ENCODE measurements at regions not wholly inside any gene's neighbourhood (a gene's known extent, or its start where the extent isn't known, plus 50 kb on each side); places are given as distances from the start of the nearest gene placed in this dataset.

- DNase-seq (ENCODE audit: low read depth, low spot score): no peak
- no peak for ATAC-seq
- Histone ChIP-seq H3K9me3 (ENCODE audit: control insufficient read depth in 1 of 2, insufficient read depth in 1 of 2, low read depth in 1 of 2, low read length in 2 of 2) (no peaks in the 10 kb centered on the region), H3K9me2 (ENCODE audit: insufficient read depth) (no peaks in the 10 kb centered on the region), H3K4me1 (ENCODE audit: control insufficient read depth in 1 of 2, insufficient read depth in 2 of 2, low read length in 2 of 2) (peaks cover 23 to 77% of the 10 kb centered on the region in 2 experiments), H3K4me3 (replicated peaks in 1 of 2; ENCODE audit: low read depth in 1 of 2, low read length in 2 of 2) (no peak overlapping the region), H3K27me3 (ENCODE audit: insufficient read depth, low read length) (no peaks in the 10 kb centered on the region), H3K4me2 (ENCODE audit: low read length) (no peak overlapping the region), H2AFZ (ENCODE audit: low read depth, low read length, poor library complexity, severe bottlenecking) (no peak overlapping the region), H3K36me3 (ENCODE audit: control insufficient read depth in 1 of 2, insufficient read depth in 2 of 2, low read length in 2 of 2) (no peaks in the 10 kb centered on the region), H3K27ac (ENCODE audit: low read depth, low read length) (no peak overlapping the region), H3K9ac (ENCODE audit: low read length) (no peak overlapping the region), H4K20me1 (ENCODE audit: insufficient read depth) (no peaks in the 10 kb centered on the region), H3K79me2 (ENCODE audit: insufficient read depth, low read length) (no peaks in the 10 kb centered on the region)
- CTCF ChIA-PET: no interaction called here
- POLR2A ChIA-PET: no interaction called here
- intact Hi-C loops (cut with micrococcal nuclease): no loop called here
- TF ChIP-seq POLR2AphosphoS5 (IDR thresholded peaks at IDR 0.05; ENCODE audit: low read depth, low read length) (no peak), POLR2A (IDR thresholded peaks at IDR 0.05; ENCODE audit: borderline replicate concordance, extremely low read depth, insufficient read depth, insufficient read length) (no peak), ZFX (IDR thresholded peaks at IDR 0.05) (no peak)
- RAD21 ChIA-PET (ENCODE audit: low non-redundant PET in 1 of 2, low total read pairs in 2 of 2, uncharacterized antibody in 2 of 2, unreplicated experiment in 2 of 2): no interaction called here
- BruUV-seq (replicated peaks): no TSS peak
Observed at GRCh38 chr11:27907530-27907929, 200.4 kb downstream of the KIF18A start.

DNA sequence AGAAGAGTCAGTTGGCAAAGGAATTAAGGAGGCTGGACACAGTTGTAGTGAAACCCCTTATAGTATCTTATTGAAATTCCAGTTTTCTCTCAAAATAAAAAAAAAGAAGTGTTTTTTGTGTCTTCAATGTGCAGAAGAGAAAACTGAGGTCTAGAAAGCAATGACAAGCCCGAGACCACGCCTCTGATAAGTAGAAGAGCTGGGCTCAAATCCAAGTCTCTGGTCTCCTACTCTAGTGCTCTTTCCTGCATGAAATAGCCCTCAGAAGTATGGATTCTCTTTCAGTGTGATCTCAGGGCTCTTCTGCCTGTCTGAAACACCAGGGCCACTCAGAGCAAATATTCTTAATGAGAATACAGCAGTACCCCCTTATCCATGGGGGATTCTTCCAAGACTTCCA lies 200.9 kb downstream of the KIF18A start:
- intact Hi-C loops (cut with micrococcal nuclease): no loop called here
- H3K27me3 ChIP-seq (ENCODE audit: insufficient read depth, low read length): no peaks in the 10 kb centered on the region
- TF ChIP-seq, protein P1, sequence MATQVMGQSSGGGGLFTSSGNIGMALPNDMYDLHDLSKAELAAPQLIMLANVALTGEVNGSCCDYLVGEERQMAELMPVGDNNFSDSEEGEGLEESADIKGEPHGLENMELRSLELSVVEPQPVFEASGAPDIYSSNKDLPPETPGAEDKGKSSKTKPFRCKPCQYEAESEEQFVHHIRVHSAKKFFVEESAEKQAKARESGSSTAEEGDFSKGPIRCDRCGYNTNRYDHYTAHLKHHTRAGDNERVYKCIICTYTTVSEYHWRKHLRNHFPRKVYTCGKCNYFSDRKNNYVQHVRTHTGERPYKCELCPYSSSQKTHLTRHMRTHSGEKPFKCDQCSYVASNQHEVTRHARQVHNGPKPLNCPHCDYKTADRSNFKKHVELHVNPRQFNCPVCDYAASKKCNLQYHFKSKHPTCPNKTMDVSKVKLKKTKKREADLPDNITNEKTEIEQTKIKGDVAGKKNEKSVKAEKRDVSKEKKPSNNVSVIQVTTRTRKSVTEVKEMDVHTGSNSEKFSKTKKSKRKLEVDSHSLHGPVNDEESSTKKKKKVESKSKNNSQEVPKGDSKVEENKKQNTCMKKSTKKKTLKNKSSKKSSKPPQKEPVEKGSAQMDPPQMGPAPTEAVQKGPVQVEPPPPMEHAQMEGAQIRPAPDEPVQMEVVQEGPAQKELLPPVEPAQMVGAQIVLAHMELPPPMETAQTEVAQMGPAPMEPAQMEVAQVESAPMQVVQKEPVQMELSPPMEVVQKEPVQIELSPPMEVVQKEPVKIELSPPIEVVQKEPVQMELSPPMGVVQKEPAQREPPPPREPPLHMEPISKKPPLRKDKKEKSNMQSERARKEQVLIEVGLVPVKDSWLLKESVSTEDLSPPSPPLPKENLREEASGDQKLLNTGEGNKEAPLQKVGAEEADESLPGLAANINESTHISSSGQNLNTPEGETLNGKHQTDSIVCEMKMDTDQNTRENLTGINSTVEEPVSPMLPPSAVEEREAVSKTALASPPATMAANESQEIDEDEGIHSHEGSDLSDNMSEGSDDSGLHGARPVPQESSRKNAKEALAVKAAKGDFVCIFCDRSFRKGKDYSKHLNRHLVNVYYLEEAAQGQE (IDR thresholded peaks at IDR 0.05; ENCODE audit: low read depth): no peak
- TF ChIP-seq POLR2A (IDR thresholded peaks at IDR 0.05; ENCODE audit: borderline replicate concordance, extremely low read depth, insufficient read depth, insufficient read length) (no peak), RAD21 (IDR thresholded peaks at IDR 0.05; ENCODE audit: low read depth) (no peak)
- H2AFZ ChIP-seq (ENCODE audit: low read depth, low read length, poor library complexity, severe bottlenecking): no peak overlapping the region
- H4K20me1 ChIP-seq (ENCODE audit: insufficient read depth): no peaks in the 10 kb centered on the region
- no peak for ATAC-seq
- no peak overlapping the region for H3K27ac ChIP-seq (ENCODE audit: low read depth, low read length)
- H3K9me3 ChIP-seq (ENCODE audit: control insufficient read depth in 1 of 2, insufficient read depth in 1 of 2, low read depth in 1 of 2, low read length in 2 of 2): no peaks in the 10 kb centered on the region
- no peak overlapping the region for H3K9ac ChIP-seq (ENCODE audit: low read length)
- RAD21 ChIA-PET (ENCODE audit: low non-redundant PET in 1 of 2, low total read pairs in 2 of 2, uncharacterized antibody in 2 of 2, unreplicated experiment in 2 of 2): no interaction called here
- no peaks in the 10 kb centered on the region for H3K9me2 ChIP-seq (ENCODE audit: insufficient read depth)
- peaks cover 23 to 73% of the 10 kb centered on the region in 2 experiments for H3K4me1 ChIP-seq (ENCODE audit: control insufficient read depth in 1 of 2, insufficient read depth in 2 of 2, low read length in 2 of 2)
- CTCF ChIA-PET: no interaction called here
- H3K36me3 ChIP-seq (ENCODE audit: control insufficient read depth in 1 of 2, insufficient read depth in 2 of 2, low read length in 2 of 2): no peaks in the 10 kb centered on the region
- H3K79me2 ChIP-seq (ENCODE audit: insufficient read depth, low read length): no peaks in the 10 kb centered on the region
- no peak overlapping the region for H3K4me2 ChIP-seq (ENCODE audit: low read length)
- BruUV-seq (replicated peaks): no TSS peak
- H3K4me3 ChIP-seq (replicated peaks in 1 of 2; ENCODE audit: low read depth in 1 of 2, low read length in 2 of 2): no peak overlapping the region
- no peak for DNase-seq (ENCODE audit: low read depth, low spot score)
- POLR2A ChIA-PET: no interaction called here
